Uterus (tissue), 2 donors: ENCODE measurements at regions not wholly inside any gene's neighbourhood (a gene's known extent, or its start where the extent isn't known, plus 50 kb on each side); places are given as distances from the start of the nearest gene placed in this dataset.

Experiments
- CTCF ChIP-seq, 4 experiments: fragments of 200-600 bp in 2 of 4; fragments of 450-650 bp in 2 of 4; sonication (generic) in 2 of 4; IDR thresholded peaks; one replicate each; pipeline ENCODE4 v1.5.1; 2016 to 2019; ENCODE audit warnings: antibody characterized with exemption in 4 of 4, mild to moderate bottlenecking in 2 of 4, moderate library complexity in 1 of 4
- POLR2A ChIP-seq, 2 donors: fragments of 450-650 bp; IDR thresholded peaks; one replicate each; pipeline ENCODE4 v1.6.1; 2016; ENCODE audit warnings: antibody characterized with exemption in 2 of 2, mild to moderate bottlenecking in 1 of 2, moderate library complexity in 1 of 2

- no peak for TF ChIP-seq CTCF (IDR thresholded peaks at IDR 0.05)
- no peak for TF ChIP-seq POLR2A (IDR thresholded peaks at IDR 0.05)
Observed at GRCh38 chr5:13328316-13328715, 616.2 kb downstream of the DNAH5 start.
